ENCODE measurements at regions not wholly inside any gene's neighbourhood (a gene's known extent, or its start where the extent isn't known, plus 50 kb on each side); places are given as distances from the start of the nearest gene placed in this dataset.
"Not testable (repeated sequence)": the region's sequence is repeated elsewhere in the genome, so short reads cannot be mapped to it uniquely, and the experiment has no call there.

DNA sequence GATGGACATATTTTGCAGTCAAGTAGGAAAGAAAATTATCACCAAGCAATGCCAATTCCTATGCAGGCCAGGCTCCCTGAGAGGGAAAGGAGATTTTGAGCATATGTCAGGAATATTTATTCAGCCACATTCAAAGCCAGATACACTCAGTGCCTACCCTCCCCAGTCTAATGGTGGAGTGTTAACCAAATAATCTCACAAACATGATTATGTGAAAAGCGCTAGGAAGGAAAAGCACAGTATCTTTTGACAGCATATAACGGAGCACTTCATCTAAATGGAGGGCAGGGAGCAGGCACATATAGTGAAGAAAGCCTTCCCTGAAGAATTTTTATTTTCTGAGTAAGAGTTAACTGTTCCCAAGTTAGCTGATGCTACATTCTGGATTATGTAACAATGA, 80.3 kb upstream of the SLC30A5 start:
- no peak for TF ChIP-seq EZH2 (IDR thresholded peaks at IDR 0.05; ENCODE audit: borderline replicate concordance, low read length)
- TF ChIP-seq, protein P1, sequence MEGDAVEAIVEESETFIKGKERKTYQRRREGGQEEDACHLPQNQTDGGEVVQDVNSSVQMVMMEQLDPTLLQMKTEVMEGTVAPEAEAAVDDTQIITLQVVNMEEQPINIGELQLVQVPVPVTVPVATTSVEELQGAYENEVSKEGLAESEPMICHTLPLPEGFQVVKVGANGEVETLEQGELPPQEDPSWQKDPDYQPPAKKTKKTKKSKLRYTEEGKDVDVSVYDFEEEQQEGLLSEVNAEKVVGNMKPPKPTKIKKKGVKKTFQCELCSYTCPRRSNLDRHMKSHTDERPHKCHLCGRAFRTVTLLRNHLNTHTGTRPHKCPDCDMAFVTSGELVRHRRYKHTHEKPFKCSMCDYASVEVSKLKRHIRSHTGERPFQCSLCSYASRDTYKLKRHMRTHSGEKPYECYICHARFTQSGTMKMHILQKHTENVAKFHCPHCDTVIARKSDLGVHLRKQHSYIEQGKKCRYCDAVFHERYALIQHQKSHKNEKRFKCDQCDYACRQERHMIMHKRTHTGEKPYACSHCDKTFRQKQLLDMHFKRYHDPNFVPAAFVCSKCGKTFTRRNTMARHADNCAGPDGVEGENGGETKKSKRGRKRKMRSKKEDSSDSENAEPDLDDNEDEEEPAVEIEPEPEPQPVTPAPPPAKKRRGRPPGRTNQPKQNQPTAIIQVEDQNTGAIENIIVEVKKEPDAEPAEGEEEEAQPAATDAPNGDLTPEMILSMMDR (IDR thresholded peaks at IDR 0.05; ENCODE audit: low read length) = no peak
- no peak overlapping the region for H3K4me3 ChIP-seq (ENCODE audit: low read depth, low read length, poor library complexity, severe bottlenecking)
- H3K27me3 ChIP-seq (ENCODE audit: insufficient read depth, low read length) = no peaks in the 10 kb centered on the region; the same call in 1 of the 2 replicates
- no peaks in the 10 kb centered on the region for H3K36me3 ChIP-seq (ENCODE audit: insufficient read depth, low read length)
- H3K27ac ChIP-seq (ENCODE audit: low read depth, low read length, poor library complexity, severe bottlenecking) = no peak overlapping the region
- no peak overlapping the region for H3K9ac ChIP-seq (ENCODE audit: low read length)
- no peaks in the 10 kb centered on the region for H3K79me2 ChIP-seq (ENCODE audit: insufficient read depth, low read length)
- H3K4me2 ChIP-seq (ENCODE audit: low read length) = no peak overlapping the region
- H3K9me2 ChIP-seq (ENCODE audit: low read depth, low read length) = no peaks in the 10 kb centered on the region
- H2AFZ ChIP-seq (ENCODE audit: low read length) = no peak overlapping the region
- no peaks in the 10 kb centered on the region for H3K9me3 ChIP-seq (ENCODE audit: low read length)
- H3K4me1 ChIP-seq (ENCODE audit: insufficient read depth, low read length, severe bottlenecking) = no peaks in the 10 kb centered on the region
- H3F3A ChIP-seq (ENCODE audit: insufficient read depth, low read length) = no peaks in the 10 kb centered on the region
- H4K20me1 ChIP-seq (ENCODE audit: insufficient read depth, low read length) = no peaks in the 10 kb centered on the region

DNA sequence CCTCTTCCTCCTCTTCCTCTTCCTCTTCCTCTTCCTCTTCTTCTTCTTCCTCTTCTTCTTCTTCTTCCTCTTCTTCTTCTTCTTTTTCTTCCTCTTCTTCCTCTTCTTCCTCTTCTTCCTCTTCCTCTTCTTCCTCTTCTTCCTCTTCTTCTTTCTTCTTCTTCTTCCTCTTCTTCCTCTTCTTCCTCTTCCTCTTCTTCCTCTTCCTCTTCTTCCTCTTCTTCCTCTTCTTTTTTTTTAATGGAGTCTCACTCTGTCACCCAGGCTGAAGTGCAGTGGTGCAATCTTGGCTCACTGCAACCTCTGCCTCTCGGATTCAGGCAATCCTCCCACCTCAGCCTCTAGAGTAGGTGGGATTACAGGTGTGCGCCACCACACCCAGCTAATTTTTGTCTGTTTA, 79.8 kb upstream of the SLC30A5 start:
- not testable (repeated sequence) for H3K27ac ChIP-seq (ENCODE audit: low read depth, low read length, poor library complexity, severe bottlenecking); H3K27me3 ChIP-seq (ENCODE audit: insufficient read depth, low read length); H3F3A ChIP-seq (ENCODE audit: insufficient read depth, low read length); H3K4me2 ChIP-seq (ENCODE audit: low read length); H3K4me3 ChIP-seq (ENCODE audit: low read depth, low read length, poor library complexity, severe bottlenecking); H2AFZ ChIP-seq (ENCODE audit: low read length); H3K9ac ChIP-seq (ENCODE audit: low read length); H4K20me1 ChIP-seq (ENCODE audit: insufficient read depth, low read length); H3K9me3 ChIP-seq (ENCODE audit: low read length); H3K9me2 ChIP-seq (ENCODE audit: low read depth, low read length); H3K36me3 ChIP-seq (ENCODE audit: insufficient read depth, low read length); H3K79me2 ChIP-seq (ENCODE audit: insufficient read depth, low read length); H3K4me1 ChIP-seq (ENCODE audit: insufficient read depth, low read length, severe bottlenecking)

DNA sequence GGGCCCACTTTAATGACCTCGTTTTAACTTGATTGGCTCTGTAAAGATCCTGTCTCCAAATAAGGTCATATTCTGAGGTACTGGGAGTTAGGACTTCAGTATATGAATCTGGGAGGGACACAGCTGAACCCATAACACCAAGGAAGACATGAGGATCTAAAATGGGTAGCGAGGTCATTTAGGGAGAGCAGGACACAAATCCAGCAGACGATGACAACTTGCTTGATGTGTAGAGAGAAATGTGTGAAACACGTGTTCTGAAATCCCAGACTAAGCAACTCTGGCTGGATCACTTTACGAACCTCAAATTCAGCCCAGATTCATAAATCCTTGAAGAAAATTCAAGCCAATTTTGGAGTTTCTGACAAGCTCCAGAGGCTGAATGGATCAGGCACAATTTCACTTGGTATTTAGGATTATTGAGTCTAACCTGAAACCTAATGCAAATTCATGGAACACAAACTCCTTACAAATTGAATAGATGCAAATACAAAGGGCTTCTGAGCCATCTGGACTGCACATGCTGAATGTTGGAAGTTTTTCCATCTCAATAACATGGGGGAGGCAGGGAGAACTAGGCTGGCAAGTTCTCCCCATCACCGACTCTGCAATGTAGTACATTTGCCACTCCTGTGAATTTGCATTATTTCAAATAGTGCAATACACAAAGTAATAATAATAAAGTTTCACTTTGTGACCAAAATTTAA, 74.0 kb upstream of the SLC30A5 start:
- no peak for TF ChIP-seq EZH2 (IDR thresholded peaks at IDR 0.05; ENCODE audit: borderline replicate concordance, low read length)
- TF ChIP-seq, protein P1 (IDR thresholded peaks at IDR 0.05; ENCODE audit: low read length) = no peak
- H3K4me2 ChIP-seq (ENCODE audit: low read length) = no peak overlapping the region
- no peaks in the 10 kb centered on the region for H3F3A ChIP-seq (ENCODE audit: insufficient read depth, low read length)
- H2AFZ ChIP-seq (ENCODE audit: low read length) = no peak overlapping the region
- H4K20me1 ChIP-seq (ENCODE audit: insufficient read depth, low read length) = no peaks in the 10 kb centered on the region
- no peak overlapping the region for H3K27ac ChIP-seq (ENCODE audit: low read depth, low read length, poor library complexity, severe bottlenecking)
- no peaks in the 10 kb centered on the region for H3K36me3 ChIP-seq (ENCODE audit: insufficient read depth, low read length)
- H3K79me2 ChIP-seq (ENCODE audit: insufficient read depth, low read length) = no peaks in the 10 kb centered on the region
- H3K27me3 ChIP-seq (ENCODE audit: insufficient read depth, low read length) = peaks cover 5% of the 10 kb centered on the region; the same call in 1 of the 2 replicates
- no peak overlapping the region for H3K9ac ChIP-seq (ENCODE audit: low read length)
- no peaks in the 10 kb centered on the region for H3K4me1 ChIP-seq (ENCODE audit: insufficient read depth, low read length, severe bottlenecking)
- no peaks in the 10 kb centered on the region for H3K9me2 ChIP-seq (ENCODE audit: low read depth, low read length)
- H3K9me3 ChIP-seq (ENCODE audit: low read length) = no peaks in the 10 kb centered on the region
- H3K4me3 ChIP-seq (ENCODE audit: low read depth, low read length, poor library complexity, severe bottlenecking) = no peak overlapping the region

DNA sequence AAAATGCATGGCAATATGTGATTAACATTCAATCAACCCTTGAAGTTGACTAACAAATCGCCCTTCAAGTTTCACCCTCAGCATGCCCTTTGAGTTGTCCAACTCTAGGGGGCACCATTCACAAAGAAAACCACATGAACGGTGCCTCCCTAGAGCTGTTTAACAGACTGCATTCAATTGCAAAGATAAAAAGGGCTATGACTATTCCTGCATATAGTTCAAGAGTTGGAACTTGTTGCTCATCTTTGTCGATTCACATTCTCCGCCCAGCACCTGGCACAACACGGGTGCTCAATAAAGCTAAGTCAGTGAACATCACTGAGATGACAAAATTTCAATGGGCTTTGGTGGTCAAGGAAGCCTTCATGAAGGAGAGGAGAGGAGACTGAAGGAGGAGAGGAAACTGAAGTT, 69.6 kb upstream of the SLC30A5 start:
- no peak for TF ChIP-seq EZH2 (IDR thresholded peaks at IDR 0.05; ENCODE audit: borderline replicate concordance, low read length)
- TF ChIP-seq, protein P1 (IDR thresholded peaks at IDR 0.05; ENCODE audit: low read length) = peak; percentile 62
- Histone ChIP-seq H4K20me1 (ENCODE audit: insufficient read depth, low read length) (no peaks in the 10 kb centered on the region), H3K4me1 (ENCODE audit: insufficient read depth, low read length, severe bottlenecking) (no peaks in the 10 kb centered on the region), H3K9ac (ENCODE audit: low read length) (no peak overlapping the region), H3K4me2 (ENCODE audit: low read length) (no peak overlapping the region), H3K9me3 (ENCODE audit: low read length) (no peaks in the 10 kb centered on the region), H3K79me2 (ENCODE audit: insufficient read depth, low read length) (no peaks in the 10 kb centered on the region), H2AFZ (ENCODE audit: low read length) (no peak overlapping the region), H3K36me3 (ENCODE audit: insufficient read depth, low read length) (no peaks in the 10 kb centered on the region), H3K9me2 (ENCODE audit: low read depth, low read length) (no peaks in the 10 kb centered on the region), H3K27ac (ENCODE audit: low read depth, low read length, poor library complexity, severe bottlenecking) (no peak overlapping the region), H3K27me3 (ENCODE audit: insufficient read depth, low read length) (peaks cover 5% of the 10 kb centered on the region; the same call in 1 of the 2 replicates), H3K4me3 (ENCODE audit: low read depth, low read length, poor library complexity, severe bottlenecking) (no peak overlapping the region), H3F3A (ENCODE audit: insufficient read depth, low read length) (no peaks in the 10 kb centered on the region)
